Stimulated activated CD8-positive, alpha-beta memory T cell treated with anti-CD3 and anti-CD28 coated beads, Interleukin-4, amount 100 ng/mL, for 1 hour (primary cell): ENCODE measurements at regions not wholly inside any gene's neighbourhood (a gene's known extent, or its start where the extent isn't known, plus 50 kb on each side); places are given as distances from the start of the nearest gene placed in this dataset.
"Not testable (repeated sequence)": the region's sequence is repeated elsewhere in the genome, so short reads cannot be mapped to it uniquely, and the experiment has no call there.

ENCODE experiments used
- DNase-seq, 2 donors: peaks; one replicate each; pipeline ENCODE4 v3.0.0-alpha.2; 2020; ENCODE audit warnings: low read depth in 2 of 2, low spot score in 1 of 2

DNA sequence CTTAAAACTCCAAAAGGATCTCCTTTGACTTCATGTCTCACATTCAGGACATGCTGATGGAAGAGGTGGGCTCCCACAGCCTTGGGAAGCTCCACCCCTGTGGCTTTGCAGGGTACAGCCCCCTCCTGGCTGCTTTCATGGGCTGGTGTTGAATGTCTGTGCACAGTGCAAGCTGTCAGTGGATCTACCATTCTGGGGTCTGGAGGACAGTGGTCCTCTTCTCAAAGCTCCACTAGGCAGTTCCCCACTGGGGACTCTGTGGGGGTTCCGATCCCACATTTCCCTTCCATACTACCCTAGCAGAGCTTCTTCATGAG is 150.2 kb upstream of the FBXL17 start:
- not testable (repeated sequence) for DNase-seq

DNA sequence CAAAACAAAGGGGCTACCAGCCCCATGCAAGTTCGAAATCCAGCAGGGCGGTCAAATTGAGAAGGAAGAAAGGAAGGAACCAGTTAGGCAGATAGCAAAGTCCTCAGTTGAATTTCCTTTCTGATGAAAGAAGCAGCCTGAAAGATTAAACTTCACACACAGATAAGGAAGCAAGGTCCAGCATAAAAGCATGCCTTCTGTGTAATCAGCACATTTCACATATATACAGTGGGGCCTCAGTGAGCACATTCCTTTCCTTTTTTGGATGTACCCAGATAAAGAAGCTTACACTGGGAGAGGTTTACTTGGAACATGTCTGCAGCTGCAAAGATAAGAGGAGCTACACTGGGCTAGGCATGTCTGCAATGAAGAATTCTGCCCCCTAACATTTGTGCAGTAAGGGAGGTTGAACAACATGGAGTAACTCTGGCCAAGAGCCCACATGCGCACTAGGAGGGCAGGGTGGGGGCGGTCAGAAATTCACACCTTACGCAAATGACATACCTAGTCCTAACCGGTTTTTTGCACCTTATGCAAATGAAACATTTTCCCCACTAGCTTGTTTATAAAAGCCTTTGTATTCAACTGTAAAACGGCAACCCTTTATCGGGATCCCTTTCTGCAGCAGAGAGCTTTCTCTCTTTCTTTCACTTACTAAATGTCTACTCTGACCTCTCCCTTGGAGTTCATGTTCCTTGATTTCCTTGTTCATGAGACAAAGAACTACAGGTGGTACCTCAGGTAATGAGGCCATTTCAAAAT is 149.7 kb upstream of the FBXL17 start:
- DNase-seq, result no peak

DNA sequence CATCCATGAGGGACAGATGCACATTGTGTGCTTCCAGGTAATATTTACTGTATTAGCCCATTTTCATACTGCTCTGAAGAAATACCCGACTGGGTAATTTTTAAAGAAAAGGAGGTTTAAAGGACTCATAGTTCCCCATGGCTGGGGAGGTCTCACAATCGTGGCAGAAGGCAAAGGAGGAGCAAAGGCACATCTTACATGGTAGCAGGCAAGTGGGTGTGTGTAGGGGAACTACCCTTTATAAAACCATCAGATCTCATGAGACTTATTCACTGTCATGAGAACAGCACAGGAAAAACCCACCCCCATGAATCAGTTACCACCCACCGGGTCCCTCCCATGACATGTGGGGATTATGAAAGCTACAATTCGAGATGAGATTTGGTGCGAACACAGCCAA is 148.8 kb upstream of the FBXL17 start:
- no peak for DNase-seq

GRCh38 chr5:108529381-108529780 is 147.5 kb upstream of the FBXL17 start:
- no peak for DNase-seq

DNA sequence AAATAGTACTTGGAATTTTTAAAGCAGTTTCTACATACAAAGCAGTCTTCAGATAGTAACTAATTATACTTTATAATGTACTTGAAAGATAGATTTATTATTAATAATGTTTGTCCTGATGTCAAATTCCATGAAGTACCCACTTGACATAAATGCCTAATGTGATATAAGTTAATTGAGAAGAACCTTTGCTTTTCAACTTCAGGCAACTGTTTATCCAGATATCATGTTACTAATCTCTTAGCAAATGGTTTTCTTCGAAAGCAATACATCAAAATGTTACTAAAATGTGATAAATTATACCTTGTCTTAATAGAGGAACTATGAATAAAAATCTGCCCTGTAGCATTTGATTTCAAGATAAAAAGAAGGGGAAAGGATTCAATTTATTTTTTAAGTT is 146.8 kb upstream of the FBXL17 start:
- DNase-seq, result no peak

GRCh38 chr5:108524564-108524963 is 142.7 kb upstream of the FBXL17 start:
- DNase-seq, result no peak

GRCh38 chr5:108523360-108523759 is 141.5 kb upstream of the FBXL17 start:
- no peak for DNase-seq

GRCh38 chr5:108521841-108522506 is 140.1 kb upstream of the FBXL17 start:
- no peak for DNase-seq

DNA sequence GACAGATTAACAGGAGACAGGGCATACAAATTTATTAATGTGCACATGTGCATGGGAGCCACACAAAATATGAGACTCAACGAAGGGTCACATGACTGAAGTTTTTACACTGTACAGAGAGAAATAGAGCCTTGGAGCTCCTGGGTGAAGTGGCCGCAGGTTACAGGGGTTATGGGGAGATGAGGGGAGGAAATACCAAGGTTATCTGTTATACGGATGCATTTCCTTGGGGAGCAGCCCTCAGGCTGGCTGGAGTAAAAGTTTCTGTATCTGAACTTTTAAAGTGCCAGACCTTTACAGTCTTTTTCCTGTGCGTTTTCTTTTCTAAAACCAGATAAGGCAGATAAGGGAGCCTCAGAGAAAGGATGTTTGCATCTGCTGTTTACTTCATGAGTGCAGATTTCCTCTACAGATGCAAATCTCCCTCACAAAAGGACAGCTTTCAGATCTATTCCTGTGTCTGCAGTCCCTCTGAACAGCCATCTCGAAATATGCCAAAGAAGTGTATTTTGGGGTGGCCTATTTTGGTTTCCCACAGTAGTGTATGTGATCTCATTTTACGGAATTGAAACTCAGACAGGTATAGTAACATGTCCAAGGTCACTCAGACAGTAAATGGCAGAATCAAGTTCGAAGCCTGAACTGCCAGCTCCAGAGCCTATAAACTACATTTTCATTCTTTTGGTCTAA is 139.3 kb upstream of the FBXL17 start:
- no peak for DNase-seq

- DNase-seq, result no peak
Observed at GRCh38 chr5:108516785-108517184, 134.9 kb upstream of the FBXL17 start.

DNA sequence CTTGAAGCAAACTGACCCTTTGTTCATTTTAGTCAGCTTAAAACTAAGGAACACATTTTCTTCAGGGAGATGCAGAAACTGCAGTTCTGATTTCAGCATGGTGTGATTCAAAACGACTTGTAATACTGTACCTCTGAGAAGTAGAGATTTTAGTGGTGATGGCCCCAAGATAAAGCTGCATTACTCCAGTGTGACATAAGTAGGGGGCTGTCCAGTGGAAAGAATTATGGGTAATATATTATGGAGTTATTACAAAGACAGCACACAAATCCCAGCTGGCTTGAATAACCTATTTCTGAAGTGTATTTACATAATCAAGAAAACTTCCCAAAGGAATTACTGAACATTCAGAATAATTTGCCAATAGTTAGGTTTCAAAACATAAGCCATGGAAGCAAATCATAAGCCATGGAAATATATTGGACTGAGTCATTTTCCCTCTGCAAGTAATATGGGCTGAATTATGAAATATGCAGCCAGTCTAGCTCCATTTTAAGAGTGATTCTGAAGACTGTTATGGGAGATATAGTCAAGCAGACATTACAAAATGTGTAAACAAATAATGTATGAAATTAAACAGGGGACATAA is 133.7 kb upstream of the FBXL17 start:
- no peak for DNase-seq

- no peak for DNase-seq
Observed at GRCh38 chr5:108508979-108509378, 127.1 kb upstream of the FBXL17 start.

GRCh38 chr5:108507631-108508030 is 125.7 kb upstream of the FBXL17 start:
- no peak for DNase-seq

GRCh38 chr5:108505608-108506007 is 123.7 kb upstream of the FBXL17 start:
- no peak for DNase-seq

GRCh38 chr5:108504974-108505373 is 123.1 kb upstream of the FBXL17 start:
- DNase-seq, result no peak

GRCh38 chr5:108503986-108504385 is 122.1 kb upstream of the FBXL17 start:
- no peak for DNase-seq

DNA sequence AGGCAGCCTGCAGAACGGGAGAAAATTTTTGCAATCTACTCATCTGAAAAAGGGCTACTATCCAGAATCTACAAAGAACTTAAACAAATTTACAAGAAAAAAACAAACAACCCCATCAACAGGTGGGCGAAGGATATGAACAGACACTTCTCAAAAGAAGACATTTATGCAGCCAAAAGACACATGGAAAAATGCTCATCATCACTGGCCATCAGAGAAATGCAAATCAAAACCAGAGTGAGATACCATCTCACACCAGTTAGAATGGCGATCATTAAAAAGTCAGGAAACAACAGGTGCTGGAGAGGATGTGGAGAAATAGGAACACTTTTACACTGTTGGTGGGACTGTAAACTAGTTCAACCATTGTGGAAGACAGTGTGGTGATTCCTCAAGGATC is 113.7 kb upstream of the FBXL17 start:
- not testable (repeated sequence) for DNase-seq

DNA sequence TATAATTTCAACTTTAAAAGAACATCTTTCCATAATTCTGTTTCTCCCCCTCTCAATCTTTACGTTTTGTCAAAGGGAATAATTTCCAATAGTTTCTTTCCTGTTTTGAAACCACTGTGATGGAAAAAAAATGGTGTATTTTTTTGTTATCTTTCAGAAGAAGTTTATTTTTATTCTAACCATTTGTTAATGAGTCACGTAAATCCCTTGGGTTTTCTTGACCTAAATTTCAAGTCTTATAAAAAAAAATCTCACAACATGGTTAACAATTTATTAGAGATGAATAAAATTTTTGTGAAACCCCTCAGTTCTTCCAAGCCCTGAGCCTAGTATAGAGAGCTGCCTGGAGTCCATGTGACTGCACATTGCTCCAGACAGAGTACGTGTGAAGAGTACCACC is 106.1 kb upstream of the FBXL17 start:
- no peak for DNase-seq

GRCh38 chr5:108484035-108484434 is 102.1 kb upstream of the FBXL17 start:
- DNase-seq, result no peak

DNA sequence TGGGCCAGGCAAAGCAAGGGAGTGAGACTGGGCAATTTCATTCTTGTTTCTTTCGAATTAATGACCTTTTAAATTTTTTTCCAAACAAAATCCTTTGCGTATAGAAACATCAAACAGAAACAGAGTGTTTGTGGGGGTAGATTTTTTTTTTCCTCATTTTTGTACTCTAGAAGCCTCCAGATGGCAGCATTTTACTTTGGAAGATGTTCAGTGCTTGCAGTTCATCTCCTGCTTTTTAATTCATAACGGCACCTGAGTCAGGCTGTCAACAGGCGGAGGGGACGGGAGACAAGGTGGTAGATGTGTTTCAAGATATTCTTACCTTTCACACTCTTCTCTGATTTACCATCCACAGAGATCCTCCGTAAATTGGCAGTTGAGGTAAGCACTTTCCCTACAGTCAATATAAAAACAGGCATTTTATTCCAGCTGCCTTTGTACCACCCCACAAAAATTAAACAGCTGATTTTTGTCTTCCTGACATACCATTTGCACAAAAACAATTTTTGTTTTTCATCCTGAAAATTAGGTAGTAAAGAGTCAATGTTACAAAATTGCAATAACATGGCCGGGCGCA is 99.5 kb upstream of the FBXL17 start:
- no peak for DNase-seq

DNA sequence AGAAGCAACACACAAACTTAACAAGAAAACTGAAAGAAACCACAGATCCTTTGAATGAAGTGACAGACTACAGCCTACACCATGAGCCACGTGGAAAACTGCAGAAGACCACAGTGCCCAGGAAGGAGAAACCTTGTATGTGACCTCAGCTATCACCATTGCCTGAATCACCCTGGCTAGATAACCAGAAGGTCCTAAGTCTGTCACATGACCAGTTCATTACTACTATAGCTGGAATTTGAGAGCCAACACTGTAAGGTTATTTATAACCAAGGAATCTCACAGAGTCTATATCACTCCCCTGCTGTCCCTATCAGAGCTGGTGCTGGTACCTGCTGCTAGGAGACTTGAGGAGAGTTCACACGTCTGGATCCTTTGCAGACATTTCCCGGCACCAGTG is 90.3 kb upstream of the FBXL17 start:
- no peak for DNase-seq

GRCh38 chr5:108467563-108467962 is 85.7 kb upstream of the FBXL17 start:
- no peak for DNase-seq
